ENCODE measurements at regions not wholly inside any gene's neighbourhood (a gene's known extent, or its start where the extent isn't known, plus 50 kb on each side); places are given as distances from the start of the nearest gene placed in this dataset.

- Histone ChIP-seq H3K4me1 (no peaks in the 10 kb centered on the region), H3K36me3 (ENCODE audit: control insufficient read depth, insufficient read depth, low read length) (no peaks in the 10 kb centered on the region), H3K4me3 (ENCODE audit: low read depth, low read length) (no peak overlapping the region), H3K9me3 (no peaks in the 10 kb centered on the region), H3K27me3 (replicated peaks; ENCODE audit: control insufficient read depth, insufficient read depth, low read length) (no peaks in the 10 kb centered on the region)
- ChIA-PET CTCF (interaction anchor here (2.6 kb wide), 1 partner anchor 9 kb away, joined by 7 read pairs; no protein-coding TSS in a partner anchor), POLR2A (no interaction called here)
- Mint-ChIP-seq H3K27ac (ENCODE audit: unreplicated experiment) (no peak overlapping the region), H3K9me3 (ENCODE audit: unreplicated experiment) (no peaks in the 10 kb centered on the region), H3K4me3 (ENCODE audit: unreplicated experiment) (no peak overlapping the region), H3K27me3 (ENCODE audit: insufficient read depth, unreplicated experiment) (no peaks in the 10 kb centered on the region), H3K4me1 (ENCODE audit: low read depth, unreplicated experiment) (no peaks in the 10 kb centered on the region), H3K36me3 (ENCODE audit: insufficient read depth, unreplicated experiment) (no peaks in the 10 kb centered on the region)
- intact Hi-C loops (cut with micrococcal nuclease; ENCODE audit: unreplicated experiment): no loop called here
- BruUV-seq (replicated peaks): no TSS peak
- no peak for TF ChIP-seq CTCF (IDR thresholded peaks at IDR 0.05; ENCODE audit: insufficient read depth in 1 of 2, low read depth in 1 of 2, low read length in 1 of 2, severe bottlenecking in 1 of 2, unreplicated experiment in 1 of 2)
- no peak for DNase-seq
Observed at GRCh38 chr13:31918707-31919106, 112.9 kb upstream of the FRY start.

GRCh38 chr13:31919241-31919640 lies 112.3 kb upstream of the FRY start:
- Mint-ChIP-seq H3K36me3 (ENCODE audit: insufficient read depth, unreplicated experiment) (no peaks in the 10 kb centered on the region), H3K9me3 (ENCODE audit: unreplicated experiment) (no peaks in the 10 kb centered on the region), H3K27me3 (ENCODE audit: insufficient read depth, unreplicated experiment) (no peaks in the 10 kb centered on the region), H3K4me1 (ENCODE audit: low read depth, unreplicated experiment) (no peaks in the 10 kb centered on the region), H3K4me3 (ENCODE audit: unreplicated experiment) (no peak overlapping the region), H3K27ac (ENCODE audit: unreplicated experiment) (no peak overlapping the region)
- DNase-seq: no peak
- no peaks in the 10 kb centered on the region for H3K27me3 ChIP-seq (replicated peaks; ENCODE audit: control insufficient read depth, insufficient read depth, low read length)
- ChIA-PET CTCF (interaction anchor here (2.6 kb wide), 1 partner anchor 9 kb away, joined by 7 read pairs; no protein-coding TSS in a partner anchor), POLR2A (no interaction called here)
- intact Hi-C loops (cut with micrococcal nuclease; ENCODE audit: unreplicated experiment): no loop called here
- no peaks in the 10 kb centered on the region for H3K9me3 ChIP-seq
- H3K4me3 ChIP-seq (ENCODE audit: low read depth, low read length): no peak overlapping the region
- no peak for TF ChIP-seq CTCF (IDR thresholded peaks at IDR 0.05; ENCODE audit: insufficient read depth in 1 of 2, low read depth in 1 of 2, low read length in 1 of 2, severe bottlenecking in 1 of 2, unreplicated experiment in 1 of 2)
- no peaks in the 10 kb centered on the region for H3K4me1 ChIP-seq
- no TSS peak for BruUV-seq (replicated peaks)
- no peaks in the 10 kb centered on the region for H3K36me3 ChIP-seq (ENCODE audit: control insufficient read depth, insufficient read depth, low read length)

- H3K9me3 Mint-ChIP-seq (ENCODE audit: unreplicated experiment): no peaks in the 10 kb centered on the region
- H3K36me3 Mint-ChIP-seq (ENCODE audit: insufficient read depth, unreplicated experiment): no peaks in the 10 kb centered on the region
- Histone ChIP-seq H3K36me3 (ENCODE audit: control insufficient read depth, insufficient read depth, low read length) (no peaks in the 10 kb centered on the region), H3K27me3 (replicated peaks; ENCODE audit: control insufficient read depth, insufficient read depth, low read length) (no peaks in the 10 kb centered on the region), H3K9me3 (no peaks in the 10 kb centered on the region), H3K4me1 (no peaks in the 10 kb centered on the region), H3K4me3 (ENCODE audit: low read depth, low read length) (no peak overlapping the region)
- H3K4me3 Mint-ChIP-seq (ENCODE audit: unreplicated experiment): no peak overlapping the region
- no peaks in the 10 kb centered on the region for H3K27me3 Mint-ChIP-seq (ENCODE audit: insufficient read depth, unreplicated experiment)
- no peak overlapping the region for H3K27ac Mint-ChIP-seq (ENCODE audit: unreplicated experiment)
- POLR2A ChIA-PET: interaction anchor here (0.7 kb wide), 1 partner anchor 81 kb away, joined by 3 read pairs; no protein-coding TSS in a partner anchor
- CTCF ChIA-PET: interaction anchor here (2.6 kb wide), 1 partner anchor 10 kb away, joined by 7 read pairs; no protein-coding TSS in a partner anchor
- BruUV-seq (replicated peaks): no TSS peak
- TF ChIP-seq CTCF (IDR thresholded peaks at IDR 0.05; ENCODE audit: insufficient read depth in 1 of 2, low read depth in 1 of 2, low read length in 1 of 2, severe bottlenecking in 1 of 2, unreplicated experiment in 1 of 2): no peak
- intact Hi-C loops (cut with micrococcal nuclease; ENCODE audit: unreplicated experiment): no loop called here
- no peaks in the 10 kb centered on the region for H3K4me1 Mint-ChIP-seq (ENCODE audit: low read depth, unreplicated experiment)
- no peak for DNase-seq
Observed at GRCh38 chr13:31919971-31920726, 111.4 kb upstream of the FRY start.

All from Caco-2 (cell line).